ENCODE measurements at regions not wholly inside any gene's neighbourhood (a gene's known extent, or its start where the extent isn't known, plus 50 kb on each side); places are given as distances from the start of the nearest gene placed in this dataset.
A peak's percentile ranks its signal among the peaks of the same experiment; 100 is the strongest.
"Not testable (repeated sequence)": the region's sequence is repeated elsewhere in the genome, so short reads cannot be mapped to it uniquely, and the experiment has no call there.

DNA sequence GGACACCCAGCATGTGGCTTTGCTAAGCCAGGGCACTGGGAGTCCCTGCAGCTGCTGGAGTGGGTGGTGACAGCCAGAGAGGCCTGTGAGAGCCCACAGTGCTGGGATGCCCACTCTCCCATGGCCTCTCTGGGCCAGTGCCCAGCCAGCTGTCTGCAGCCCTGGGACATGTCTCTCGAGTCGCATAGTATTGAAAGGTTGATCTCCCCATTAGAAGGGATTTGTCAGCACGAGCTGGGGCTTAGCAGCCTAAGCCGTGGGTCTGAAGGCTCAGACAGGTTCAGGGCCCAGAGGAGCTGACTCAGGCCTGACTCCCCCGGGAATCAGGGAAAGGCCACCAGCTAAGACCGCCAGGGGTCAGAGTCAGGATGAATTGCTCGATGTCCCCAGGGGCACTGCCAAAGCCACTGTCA is 53.5 kb downstream of the FOXD2 start:
- no peak for DNase-seq (ENCODE audit: low spot score)

DNA sequence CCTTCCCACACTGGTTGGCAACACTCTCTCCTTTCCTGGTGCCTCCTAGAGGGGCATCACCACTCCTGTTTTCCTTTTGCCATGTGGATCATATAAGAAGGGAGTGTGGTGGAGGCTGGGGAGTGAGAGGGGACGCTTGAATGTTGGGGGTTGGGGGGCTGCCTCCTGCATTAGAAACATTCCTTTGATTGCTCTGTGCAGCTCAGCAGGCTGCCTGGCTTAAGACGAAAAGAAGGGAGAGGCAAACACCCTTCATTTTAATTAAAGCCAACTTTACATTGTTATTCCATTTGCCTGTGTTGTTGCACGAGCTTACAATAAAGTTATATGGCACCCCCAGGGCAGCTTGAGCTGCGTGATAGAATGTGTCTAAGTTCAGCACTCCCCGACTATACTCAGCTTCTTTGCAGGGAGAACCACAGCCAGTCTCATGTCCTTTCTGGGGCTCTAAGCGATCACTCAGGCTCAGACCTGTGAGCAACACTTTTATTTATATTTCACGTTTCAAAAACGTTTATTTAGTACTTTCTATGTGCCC is 57.4 kb downstream of the FOXD2 start:
- DNase-seq (ENCODE audit: low spot score), result no peak

DNA sequence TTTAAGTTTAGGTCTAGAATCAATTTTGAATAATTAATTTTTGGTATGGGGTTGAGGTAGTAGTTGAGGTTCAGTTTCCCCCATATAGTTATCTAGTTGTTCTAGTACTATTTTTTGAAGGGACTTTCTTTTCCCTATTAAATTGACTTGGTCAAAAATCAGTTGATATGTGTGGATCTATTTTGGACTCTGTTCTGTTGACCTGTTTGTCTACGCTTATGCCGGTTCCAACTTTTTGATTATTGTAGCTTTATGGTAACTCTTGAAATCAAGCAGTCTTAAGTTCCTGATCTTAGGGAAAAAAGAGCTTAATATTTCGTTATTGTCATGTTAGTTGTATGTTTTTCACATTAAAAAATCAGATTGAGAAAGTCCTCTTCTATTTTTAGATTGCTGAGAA is 60.7 kb downstream of the FOXD2 start:
- no peak for DNase-seq (ENCODE audit: low spot score)

DNA sequence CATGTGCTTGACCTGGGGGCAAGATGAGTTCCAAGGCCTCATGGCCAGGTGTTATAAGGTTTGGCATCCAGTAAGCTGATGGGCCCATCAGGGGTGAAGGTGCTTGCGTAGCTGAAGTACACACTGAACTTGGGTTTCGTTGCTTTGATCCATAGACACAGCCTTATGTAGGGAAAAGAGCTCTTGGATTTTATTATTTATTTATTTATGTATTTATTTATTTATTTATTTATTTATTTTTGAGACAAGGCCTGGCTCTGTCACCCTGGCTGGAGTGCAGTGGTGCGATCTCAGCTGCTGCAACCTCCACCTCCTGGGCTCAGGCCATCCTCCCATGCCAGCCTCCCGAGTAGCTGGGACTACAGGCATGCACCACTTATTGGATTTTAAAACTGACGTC is 63.2 kb downstream of the FOXD2 start:
- DNase-seq (ENCODE audit: low spot score), result no peak

DNA sequence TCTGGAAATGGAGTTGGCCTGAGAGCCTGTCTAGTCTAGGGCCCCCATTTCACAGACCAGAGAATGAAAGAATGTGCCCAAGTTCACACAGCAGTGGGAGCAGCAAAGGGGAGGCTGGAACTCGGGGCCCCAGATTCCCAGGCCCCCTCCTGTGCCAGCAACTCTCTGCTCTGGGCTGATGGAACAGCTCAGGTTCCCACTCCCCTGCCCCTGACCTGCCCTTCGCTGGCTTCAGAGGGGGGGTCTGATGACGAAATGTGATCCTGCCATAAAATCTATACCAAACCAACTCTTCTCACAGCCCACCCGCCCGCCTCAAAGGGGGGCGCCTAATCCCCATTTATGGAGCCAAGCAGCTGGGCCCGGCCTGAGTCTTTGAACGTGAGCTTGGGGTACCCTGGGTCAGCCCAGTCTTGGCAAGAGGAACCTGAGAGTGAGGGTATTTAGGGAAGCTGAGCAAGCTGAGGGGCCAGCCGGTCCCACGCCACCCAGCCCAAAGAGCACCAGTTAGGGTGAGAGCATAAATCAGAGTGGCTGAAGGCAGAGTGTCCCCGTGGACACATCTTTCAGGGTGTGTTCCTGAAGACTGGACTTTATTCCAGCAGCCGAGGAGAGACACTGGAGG is 65.0 kb downstream of the FOXD2 start:
- DNase-seq (ENCODE audit: low spot score), result no peak

DNA sequence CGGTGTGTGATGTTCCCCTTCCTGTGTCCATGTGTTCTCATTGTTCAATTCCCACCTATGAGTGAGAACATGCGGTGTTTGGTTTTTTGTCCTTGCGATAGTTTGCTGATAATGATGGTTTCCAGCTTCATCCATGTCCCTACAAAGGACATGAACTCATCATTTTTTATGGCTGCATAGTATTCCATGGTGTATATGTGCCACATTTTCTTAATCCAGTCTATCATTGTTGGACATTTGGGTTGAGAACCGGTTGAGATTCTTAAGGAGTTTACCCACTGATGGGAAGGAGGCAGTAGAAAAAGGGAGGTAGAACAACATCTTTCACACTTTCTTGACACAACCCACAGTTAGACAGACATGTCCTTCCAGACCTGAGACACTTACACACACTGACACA is 67.0 kb downstream of the FOXD2 start:
- DNase-seq (ENCODE audit: low spot score), result not testable (repeated sequence)

DNA sequence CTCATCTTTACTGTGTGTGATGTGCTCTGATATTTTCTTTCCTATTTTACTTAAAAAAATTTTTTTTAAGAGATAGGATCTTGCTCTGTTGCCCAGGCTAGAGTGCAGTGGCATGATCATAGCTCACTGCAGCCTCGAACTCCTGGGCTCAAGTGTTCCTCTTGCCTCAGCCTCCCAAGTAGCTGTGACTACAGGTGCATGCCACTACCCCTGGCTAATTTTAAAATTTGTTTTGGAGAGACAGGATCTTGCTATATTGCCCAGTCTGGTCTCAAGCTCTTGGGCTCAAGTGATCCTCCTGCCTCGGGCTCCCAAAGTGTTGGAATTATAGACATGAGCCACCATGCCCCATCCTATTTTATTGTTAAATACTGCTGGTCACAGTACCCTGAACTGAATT is 67.4 kb downstream of the FOXD2 start:
- DNase-seq (ENCODE audit: low spot score), result no peak

DNA sequence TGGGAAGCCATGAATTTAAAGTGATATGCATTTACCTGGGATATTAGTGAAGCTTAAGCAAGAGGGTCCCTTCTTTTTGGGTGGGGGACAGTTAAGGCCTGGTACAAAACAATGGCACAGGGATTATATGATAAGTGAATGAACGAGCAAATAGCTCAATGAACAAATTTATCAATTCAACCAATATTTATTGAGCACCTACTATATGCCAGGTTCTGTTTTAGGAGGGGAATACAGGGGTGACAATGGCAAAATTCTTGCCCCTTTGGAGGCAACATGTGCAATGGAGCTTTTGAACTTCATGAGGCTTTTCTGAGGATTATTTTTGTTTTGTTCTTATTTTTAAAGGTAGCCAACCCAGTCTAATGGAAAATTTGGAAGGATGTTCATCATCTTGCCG is 68.2 kb downstream of the FOXD2 start:
- no peak for DNase-seq (ENCODE audit: low spot score)

DNA sequence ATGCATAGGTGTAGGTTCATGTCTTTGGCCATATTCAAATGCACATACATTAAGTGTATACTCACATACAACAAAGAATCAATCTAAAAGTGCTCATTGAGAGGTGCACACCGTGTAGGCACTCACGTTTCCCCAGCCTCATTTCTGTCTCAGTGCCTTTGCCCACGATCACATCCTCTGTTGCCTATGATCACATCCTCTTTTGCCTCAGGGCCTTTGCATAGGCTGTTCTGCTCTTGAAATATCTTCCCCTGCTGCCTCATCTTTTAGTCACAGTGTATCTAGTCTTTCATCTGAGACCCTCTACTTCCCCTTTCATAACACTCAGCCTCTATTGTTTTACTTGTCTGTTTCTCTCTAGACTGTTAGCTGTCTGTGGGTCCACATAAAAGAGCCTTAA is 69.3 kb downstream of the FOXD2 start:
- DNase-seq (ENCODE audit: low spot score), result no peak

DNA sequence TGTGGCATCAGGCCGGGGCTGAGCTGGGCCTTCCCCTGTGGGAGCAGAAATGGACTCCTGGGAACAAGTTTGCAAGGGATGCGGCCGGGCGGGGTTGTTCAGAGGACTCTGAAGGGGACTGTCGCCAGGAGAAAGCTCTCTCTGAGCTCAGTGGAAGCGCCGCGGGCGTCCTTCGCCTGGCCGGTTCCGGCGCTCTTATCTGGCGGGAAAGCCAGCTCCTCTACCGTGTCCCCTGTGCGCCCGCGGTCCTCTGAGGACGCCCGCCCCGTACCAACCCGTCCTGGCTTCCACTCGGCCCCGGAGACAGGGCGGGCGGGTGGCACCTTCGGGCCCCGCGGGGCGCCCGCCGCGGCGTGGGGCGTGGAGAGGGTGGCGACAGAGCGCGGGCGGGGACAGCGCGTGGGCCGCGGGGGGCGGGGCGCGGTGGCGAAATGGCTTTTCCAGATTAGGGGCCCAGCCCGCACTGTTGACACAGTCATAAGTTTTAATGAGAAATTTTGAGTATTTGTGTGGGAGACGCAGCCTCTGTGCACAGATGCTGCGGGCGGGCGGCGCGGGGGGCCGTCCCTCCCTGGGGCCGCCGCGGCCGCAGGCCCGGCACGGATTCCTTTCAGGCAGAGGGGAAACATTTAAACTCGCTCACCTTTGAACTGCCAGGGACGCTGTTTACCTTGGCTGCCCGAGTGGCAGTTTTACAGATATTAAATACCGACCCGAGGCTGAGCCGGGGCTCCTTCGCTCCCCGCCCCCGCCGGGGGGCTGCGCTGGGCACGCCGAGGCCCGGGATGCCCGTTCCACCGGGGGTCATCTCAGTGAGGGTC is 70.2 kb downstream of the FOXD2 start:
- peak; percentile 46 for DNase-seq (ENCODE audit: low spot score)

DNA sequence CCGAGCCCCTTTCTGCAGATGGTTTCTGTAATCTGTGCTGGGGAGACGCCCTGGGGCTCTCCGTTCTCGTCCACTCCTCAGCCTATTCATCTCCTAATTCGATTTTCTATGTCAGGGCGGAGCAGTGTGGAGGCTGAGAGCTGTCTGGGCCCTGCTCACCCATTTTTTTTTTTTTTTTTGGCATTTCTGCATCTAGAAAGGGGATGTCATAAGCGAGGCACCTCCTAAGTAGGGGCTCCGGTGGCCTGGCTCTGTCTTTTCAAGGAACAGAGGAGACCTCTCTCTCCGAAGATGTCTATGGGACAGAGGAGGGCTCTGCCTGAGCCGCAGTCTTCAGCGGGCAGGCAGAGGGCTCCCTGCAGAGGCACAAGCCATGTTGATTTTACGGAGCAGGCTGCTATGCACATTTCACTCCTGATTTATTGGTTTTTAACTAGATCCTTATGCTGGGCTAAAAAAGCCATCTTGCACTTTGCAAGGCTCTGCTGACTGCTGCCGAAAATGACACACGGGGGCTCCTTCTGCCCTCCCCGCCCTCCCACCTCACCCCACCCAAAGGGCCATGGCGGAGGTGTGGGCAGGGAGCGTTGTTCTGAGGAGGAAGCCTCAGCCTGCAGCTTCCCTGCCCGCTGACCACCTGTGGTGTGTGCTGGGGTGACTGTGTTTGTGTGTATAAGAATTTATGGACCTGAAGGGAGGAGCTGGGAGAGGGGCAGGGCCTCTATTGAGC is 71.0 kb downstream of the FOXD2 start:
- peak; percentile 18 for DNase-seq (ENCODE audit: low spot score)

DNA sequence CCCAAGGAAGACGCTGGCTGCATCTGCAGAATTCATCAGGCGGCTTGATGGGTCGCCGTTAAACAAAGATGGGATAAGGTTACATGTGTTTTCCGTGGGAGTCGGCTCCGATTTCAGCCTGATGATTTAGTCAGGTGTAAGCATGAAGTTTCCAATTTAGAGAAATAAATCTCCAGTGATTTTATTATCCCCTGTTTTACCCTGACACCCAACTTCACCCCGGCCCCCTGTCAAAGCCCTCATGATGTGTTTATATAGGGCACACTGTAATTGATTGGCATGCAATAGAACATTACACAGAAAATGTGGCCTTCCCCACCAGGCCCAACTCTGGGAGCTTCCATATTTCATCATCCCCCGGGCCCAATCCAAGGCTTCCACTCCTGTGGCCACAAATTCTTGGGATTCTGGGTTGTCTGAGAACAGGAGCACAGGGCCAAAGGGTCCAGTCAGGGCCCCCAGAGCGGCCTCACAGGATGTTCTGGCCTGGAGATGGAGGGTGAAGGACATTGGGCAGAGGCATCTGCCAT is 72.5 kb downstream of the FOXD2 start:
- DNase-seq (ENCODE audit: low spot score), result no peak

DNA sequence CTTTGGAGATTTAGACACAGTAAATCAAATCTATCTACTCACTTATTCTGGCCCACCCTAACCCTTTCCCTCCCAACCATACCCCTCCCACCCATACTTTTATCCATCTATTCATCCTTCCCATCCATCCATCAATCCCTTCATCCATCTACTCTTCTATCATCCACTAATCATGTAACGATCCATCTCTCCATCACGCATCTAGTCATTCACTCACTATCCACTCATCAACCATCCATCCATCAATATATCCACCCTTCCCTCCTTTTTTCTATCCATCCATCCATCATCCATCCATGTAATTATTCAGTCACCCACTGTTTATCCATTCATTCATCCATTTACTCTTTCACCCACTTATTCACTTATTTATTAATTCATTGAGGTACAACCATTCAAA is 74.0 kb downstream of the FOXD2 start:
- no peak for DNase-seq (ENCODE audit: low spot score)

DNA sequence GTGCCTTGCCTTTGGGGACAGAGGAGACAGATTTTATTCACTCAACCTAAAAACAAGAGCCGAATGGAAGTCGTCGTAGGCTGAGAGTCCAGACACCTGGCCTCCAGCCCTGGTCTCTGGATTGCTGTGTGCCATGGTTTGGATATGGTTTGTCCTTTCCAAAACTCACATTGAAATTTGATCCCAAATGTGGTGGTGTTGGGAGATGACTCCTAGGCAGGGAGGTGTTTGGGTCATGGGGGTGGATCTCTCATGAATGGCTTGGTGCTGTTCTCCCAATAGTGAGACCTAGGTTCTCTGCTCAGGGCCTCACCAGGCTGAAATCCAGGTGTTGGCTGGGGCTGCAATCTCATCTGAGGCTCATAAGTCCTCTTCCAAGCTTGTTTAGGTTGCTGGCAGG is 75.5 kb downstream of the FOXD2 start:
- no peak for DNase-seq (ENCODE audit: low spot score)

DNA sequence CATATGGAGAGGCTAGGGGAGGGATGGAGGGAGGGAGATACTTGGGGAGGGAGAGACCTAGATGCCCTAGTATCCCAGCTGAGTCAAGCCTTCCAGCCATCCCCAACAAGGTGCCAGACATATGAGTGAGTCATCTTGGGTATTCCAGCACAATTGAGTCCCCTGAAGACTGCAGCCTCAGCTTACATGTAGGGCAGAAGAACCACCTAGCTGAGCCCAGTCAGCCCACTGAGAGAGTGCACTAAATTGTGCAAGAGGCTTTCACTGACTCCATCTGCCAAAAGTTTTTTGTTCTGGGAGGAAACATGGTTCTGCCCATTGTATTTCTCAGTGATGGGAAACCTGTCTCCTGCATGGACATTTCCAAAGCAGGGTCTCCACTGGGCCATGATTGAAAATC is 76.4 kb downstream of the FOXD2 start:
- no peak for DNase-seq (ENCODE audit: low spot score)

DNA sequence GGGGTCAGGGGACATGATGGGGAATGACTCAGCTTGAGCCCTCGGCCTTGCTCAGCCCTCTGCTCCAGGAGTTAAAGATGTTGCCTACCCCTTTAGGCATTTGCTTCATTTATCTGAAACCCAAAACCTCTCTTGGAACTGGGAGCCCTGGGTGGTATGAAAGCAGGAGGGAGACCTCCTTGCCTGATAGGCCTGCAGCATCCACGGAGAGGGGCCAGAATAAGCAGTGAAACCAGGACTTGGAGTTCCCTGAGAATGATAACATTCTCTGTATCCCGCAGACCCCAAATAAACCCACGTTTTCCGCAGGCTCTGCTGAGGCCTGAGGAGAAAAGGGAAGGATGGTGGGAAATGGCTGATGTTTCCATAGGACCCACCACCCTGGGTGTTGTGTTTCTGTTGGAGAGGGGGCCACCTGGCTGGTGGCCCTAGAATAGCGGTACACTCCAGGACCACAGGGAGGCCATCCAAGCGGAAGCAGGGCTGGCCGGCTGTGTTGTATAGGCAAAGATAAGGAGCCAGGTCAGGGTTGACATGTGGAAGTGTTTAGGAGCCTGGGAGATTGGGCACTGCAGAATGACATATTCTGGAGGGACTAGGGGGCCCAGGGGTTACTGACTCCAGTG is 77.4 kb downstream of the FOXD2 start:
- DNase-seq (ENCODE audit: low spot score), result no peak

DNA sequence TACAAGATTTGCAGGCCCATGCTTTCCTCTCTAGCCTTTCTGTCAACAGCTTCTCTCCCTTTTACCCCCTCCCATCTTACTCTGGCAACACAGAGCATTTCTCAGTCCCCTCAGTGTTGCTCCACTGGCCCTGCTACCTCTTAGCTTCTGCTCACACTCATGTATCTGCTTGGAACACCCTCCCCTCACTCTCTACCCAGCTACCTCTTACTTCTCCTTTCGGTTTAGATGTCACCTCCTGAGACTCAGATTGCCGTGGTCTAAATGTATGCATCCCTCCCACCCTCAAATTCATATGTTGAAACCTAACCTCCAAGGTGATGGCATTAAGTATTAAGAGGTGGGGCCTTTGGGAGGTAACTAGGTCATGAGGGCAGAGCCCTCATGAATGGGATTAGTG is 80.1 kb downstream of the FOXD2 start:
- DNase-seq (ENCODE audit: low spot score), result no peak

DNA sequence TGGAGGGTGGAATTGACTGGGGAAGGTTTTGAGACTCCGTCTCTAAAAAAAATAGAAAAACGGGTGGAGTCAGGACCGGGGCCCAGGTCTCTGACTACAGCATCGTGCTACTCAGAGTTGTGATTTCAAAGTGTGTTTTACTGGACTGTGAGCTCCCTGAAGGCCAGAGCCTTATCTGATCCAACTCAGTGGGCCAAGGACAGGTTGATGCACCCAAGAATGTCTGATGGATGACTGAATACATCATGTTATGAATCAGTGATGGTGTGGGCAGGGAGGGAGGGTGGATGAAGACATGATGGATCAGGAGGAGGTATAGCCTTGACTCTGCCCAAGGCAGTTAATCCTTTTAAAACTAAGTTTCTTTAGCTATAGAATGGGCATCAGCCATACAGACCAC is 81.6 kb downstream of the FOXD2 start:
- DNase-seq (ENCODE audit: low spot score), result no peak

DNA sequence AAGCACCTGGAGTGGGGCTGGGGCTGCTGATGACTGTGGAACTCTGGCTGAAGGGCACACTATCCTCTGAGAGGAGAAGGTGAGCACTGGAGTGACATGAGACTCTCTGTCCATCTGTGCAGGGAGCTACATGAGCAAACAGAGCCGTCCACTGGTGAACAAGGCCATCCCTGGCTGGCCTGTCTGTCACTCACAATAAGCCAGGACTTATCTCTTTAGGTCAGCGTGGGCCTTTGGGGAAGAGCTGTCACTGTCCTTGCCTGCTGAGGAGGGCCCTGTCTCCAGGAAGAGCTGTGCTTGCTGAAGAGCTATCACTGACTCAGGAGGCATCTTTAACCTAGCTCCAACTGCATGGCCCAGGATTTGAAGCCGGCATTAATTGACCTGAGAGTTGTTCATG is 82.1 kb downstream of the FOXD2 start:
- no peak for DNase-seq (ENCODE audit: low spot score)

DNA sequence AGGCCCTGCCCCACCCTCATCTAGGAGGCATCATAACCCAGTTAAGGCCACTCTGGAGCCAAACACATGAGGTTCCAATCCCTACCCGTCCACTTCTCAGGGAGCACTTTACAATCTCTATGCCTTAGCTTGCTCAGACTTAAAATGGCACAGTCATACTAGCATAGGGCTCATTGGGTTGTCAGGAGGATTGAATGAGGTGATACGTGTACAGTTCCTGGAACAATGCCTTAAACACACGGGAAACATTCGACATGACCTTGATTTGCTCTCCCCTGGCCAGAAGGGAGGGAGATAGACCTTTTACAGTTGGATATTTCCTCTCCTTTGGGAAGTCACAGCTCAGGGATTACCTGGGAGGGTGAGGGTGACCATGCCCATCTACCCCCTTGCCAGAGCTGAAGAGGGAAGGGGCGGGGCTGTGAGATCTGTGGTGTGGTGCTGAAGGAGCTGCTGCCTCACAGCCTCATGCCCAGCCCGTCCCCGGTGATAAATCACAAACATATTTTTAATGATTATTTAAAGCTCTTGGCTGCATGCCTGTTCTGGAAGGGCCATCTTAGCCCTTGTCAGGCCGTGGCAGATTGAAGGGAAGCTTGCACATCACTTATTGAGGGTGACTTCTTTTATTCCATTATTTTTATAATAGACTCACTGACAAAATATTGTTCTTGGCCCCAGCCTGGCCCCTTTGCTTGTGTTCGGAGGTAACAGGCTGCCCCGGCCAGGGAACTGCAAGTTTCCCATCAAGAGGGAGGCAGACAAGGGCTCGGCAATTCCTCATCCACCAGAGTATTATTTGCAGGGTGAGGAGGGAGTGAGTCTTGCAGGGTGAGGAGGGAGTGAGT is 83.4 kb downstream of the FOXD2 start:
- DNase-seq (ENCODE audit: low spot score), result no peak
